ENCODE measurements at regions not wholly inside any gene's neighbourhood (a gene's known extent, or its start where the extent isn't known, plus 50 kb on each side); places are given as distances from the start of the nearest gene placed in this dataset.
"Not testable (repeated sequence)": the region's sequence is repeated elsewhere in the genome, so short reads cannot be mapped to it uniquely, and the experiment has no call there.

GRCh38 chr13:109269381-109269780 is 517.0 kb downstream of the IRS2 start:
- DNase-seq: not testable (repeated sequence)

- not testable (repeated sequence) for DNase-seq
Measured at GRCh38 chr13:109268492-109268891, 517.9 kb downstream of the IRS2 start.

- DNase-seq: not testable (repeated sequence)
Measured at GRCh38 chr13:109267400-109267799, 519.0 kb downstream of the IRS2 start.

GRCh38 chr13:109265438-109265742 is 521.0 kb downstream of the IRS2 start:
- not testable (repeated sequence) for DNase-seq

- DNase-seq: not testable (repeated sequence)
Measured at GRCh38 chr13:109264603-109265437, 521.6 kb downstream of the IRS2 start.

- not testable (repeated sequence) for DNase-seq
Measured at GRCh38 chr13:109257761-109258157, 528.6 kb downstream of the IRS2 start.

Data from SIG-M5 (cell line).